Neuronal stem cell (in vitro differentiated cells): ENCODE measurements at regions not wholly inside any gene's neighbourhood (a gene's known extent, or its start where the extent isn't known, plus 50 kb on each side); places are given as distances from the start of the nearest gene placed in this dataset.

ENCODE experiments used
- DNase-seq: peaks from one replicate; pipeline ENCODE4 v3.0.0-alpha.2; 2013; ENCODE audit warnings: low spot score
- H2AFZ ChIP-seq: one replicate; pipeline ENCODE4 v1.6.1; 2013; ENCODE audit warnings: mild to moderate bottlenecking, low read length, inconsistent platforms
- H2AK5ac ChIP-seq: 2 replicates; pipeline ENCODE4 v1.6.1; 2013; ENCODE audit warnings: low read depth, mild to moderate bottlenecking, inconsistent platforms, low read length, moderate library complexity, mixed read lengths
- H2BK120ac ChIP-seq: 2 replicates; pipeline ENCODE4 v1.6.1; 2013; ENCODE audit warnings: low read depth, mild to moderate bottlenecking, inconsistent platforms, low read length, moderate library complexity, mixed read lengths
- H2BK12ac ChIP-seq: one replicate; pipeline ENCODE4 v1.6.1; 2013; ENCODE audit warnings: low read length, inconsistent platforms
- H2BK15ac ChIP-seq: 2 replicates; pipeline ENCODE4 v1.6.1; 2013; ENCODE audit warnings: mild to moderate bottlenecking, low read length, inconsistent platforms, mixed read lengths
- H2BK5ac ChIP-seq: one replicate; pipeline ENCODE4 v1.6.1; 2013; ENCODE audit warnings: inconsistent platforms, mild to moderate bottlenecking, low read length, moderate library complexity
- H3K14ac ChIP-seq: one replicate; pipeline ENCODE4 v1.6.1; 2013; ENCODE audit warnings: low read length, inconsistent platforms
- H3K18ac ChIP-seq: 2 replicates; pipeline ENCODE4 v1.6.1; 2013; ENCODE audit warnings: low read length, inconsistent platforms
- H3K23ac ChIP-seq: 2 replicates; pipeline ENCODE4 v1.6.1; 2013; ENCODE audit warnings: low read depth, mild to moderate bottlenecking, mixed read lengths, low read length, inconsistent platforms; ENCODE audit not compliant: poor library complexity
- H3K27ac ChIP-seq: replicated peaks from 3 replicates; pipeline ENCODE4 v1.5.1; 2013; ENCODE audit warnings: low read length, inconsistent platforms
- H3K27me3 ChIP-seq, 3 experiments: 2 replicates each; pipeline ENCODE4 v1.6.1; 2013; ENCODE audit warnings: low read length in 3 of 3, mild to moderate bottlenecking in 2 of 3, inconsistent platforms in 1 of 3, low read depth in 1 of 3, mixed read lengths in 1 of 3, moderate library complexity in 1 of 3; ENCODE audit not compliant: control insufficient read depth in 3 of 3, insufficient read depth in 3 of 3
- H3K36me3 ChIP-seq, 2 donors: replicated peaks in 1 of 2; 2 replicates each; pipeline ENCODE4 v1.6.1; 2013; ENCODE audit warnings: low read length in 2 of 2; ENCODE audit not compliant: control insufficient read depth in 2 of 2, insufficient read depth in 2 of 2
- H3K4ac ChIP-seq: 2 replicates; pipeline ENCODE4 v1.6.1; 2013; ENCODE audit warnings: inconsistent platforms, mild to moderate bottlenecking, low read length, moderate library complexity
- H3K4me1 ChIP-seq, 2 donors: 1 replicate in 1 of 2; 2 replicates in 1 of 2; pipeline ENCODE4 v1.6.1; 2013; ENCODE audit warnings: low read length in 2 of 2, low read depth in 1 of 2; ENCODE audit not compliant: control insufficient read depth in 2 of 2, insufficient read depth in 1 of 2
- H3K4me2 ChIP-seq: one replicate; pipeline ENCODE4 v1.6.1; 2013; ENCODE audit warnings: mild to moderate bottlenecking, low read length, inconsistent platforms; ENCODE audit not compliant: insufficient read depth, poor library complexity, severe bottlenecking
- H3K4me3 ChIP-seq, 2 donors: 2 replicates each; pipeline ENCODE4 v1.5.1; 2013; ENCODE audit warnings: low read length in 2 of 2, mild to moderate bottlenecking in 2 of 2, inconsistent platforms in 1 of 2, moderate library complexity in 1 of 2
- H3K79me1 ChIP-seq: one replicate; pipeline ENCODE4 v1.6.1; 2013; ENCODE audit warnings: low read depth, mild to moderate bottlenecking, inconsistent platforms, low read length, moderate library complexity
- H3K9ac ChIP-seq: one replicate; pipeline ENCODE4 v1.6.1; 2013; ENCODE audit warnings: mild to moderate bottlenecking, low read depth, low read length, inconsistent platforms; ENCODE audit not compliant: poor library complexity
- H3K9me3 ChIP-seq, 2 donors: replicated peaks in 1 of 2; 2 replicates each; pipeline versions ENCODE3 to v1.6.1; 2013; ENCODE audit warnings: low read length in 2 of 2, mild to moderate bottlenecking in 2 of 2, inconsistent platforms in 1 of 2, low read depth in 1 of 2, mixed read lengths in 1 of 2, moderate library complexity in 1 of 2; ENCODE audit not compliant: control insufficient read depth in 2 of 2, insufficient read depth in 1 of 2
- H4K8ac ChIP-seq: one replicate; pipeline ENCODE4 v1.6.1; 2013; ENCODE audit warnings: low read depth, mild to moderate bottlenecking, inconsistent platforms, low read length, moderate library complexity
- H4K91ac ChIP-seq: one replicate; pipeline ENCODE4 v1.6.1; 2013; ENCODE audit warnings: low read length, low read depth, mild to moderate bottlenecking, inconsistent platforms; ENCODE audit not compliant: poor library complexity
- WGBS, 2 donors: extraction: QIAGEN DNeasy Blood & Tissue Kit; methylation state at CpG; one replicate each; pipeline ENCODE4 v1.1.7; 2013; ENCODE audit warnings: missing lambda C conversion rate in 2 of 2, mixed read lengths in 1 of 2; ENCODE audit not compliant: insufficient read length in 2 of 2, insufficient replicate concordance in 1 of 2; ENCODE audit errors: extremely low coverage in 2 of 2; 5-methylcytosine and 5-hydroxymethylcytosine counted together

- H3K9ac ChIP-seq = no peak overlapping the region
- H2AFZ ChIP-seq = no peak overlapping the region
- no peak overlapping the region for H2AK5ac ChIP-seq
- H2BK5ac ChIP-seq = no peak overlapping the region
- no peak overlapping the region for H3K14ac ChIP-seq
- H4K91ac ChIP-seq = no peak overlapping the region
- no peak overlapping the region for H2BK120ac ChIP-seq
- no peak overlapping the region for H3K23ac ChIP-seq
- H3K27ac ChIP-seq = no peak overlapping the region
- DNase-seq = no peak
- H3K9me3 ChIP-seq = no peaks in the 10 kb centered on the region
- H2BK12ac ChIP-seq = no peak overlapping the region
- H3K79me1 ChIP-seq = no peaks in the 10 kb centered on the region
- no peak overlapping the region for H2BK15ac ChIP-seq
- no peaks in the 10 kb centered on the region for H3K36me3 ChIP-seq
- H3K18ac ChIP-seq = no peak overlapping the region
- no peak overlapping the region for H3K4me2 ChIP-seq
- H3K4me3 ChIP-seq = no peak overlapping the region
- no peak overlapping the region for H3K4ac ChIP-seq
- H4K8ac ChIP-seq = no peak overlapping the region
- H3K27me3 ChIP-seq = no peaks in the 10 kb centered on the region
- H3K4me1 ChIP-seq = peaks cover 4 to 10% of the 10 kb centered on the region in 2 donors
These were observed 288.2 kb upstream of the DIO3 start for GRCh38 chr14:101273091-101273490.

GRCh38 chr14:101276309-101277091 is 284.8 kb upstream of the DIO3 start:
- Histone ChIP-seq H3K14ac (no peak overlapping the region), H3K4me1 (peaks cover 4 to 10% of the 10 kb centered on the region in 2 donors), H3K27ac (no peak overlapping the region), H3K9me3 (peaks cover 0 to 4% of the 10 kb centered on the region in 2 donors), H2AK5ac (no peak overlapping the region), H2BK120ac (no peak overlapping the region), H2BK15ac (no peak overlapping the region), H3K4ac (no peak overlapping the region), H3K23ac (no peak overlapping the region), H3K4me2 (no peak overlapping the region), H3K4me3 (no peak overlapping the region), H2BK5ac (no peak overlapping the region), H4K8ac (no peak overlapping the region), H4K91ac (no peak overlapping the region), H2BK12ac (no peak overlapping the region), H3K79me1 (no peaks in the 10 kb centered on the region), H2AFZ (peak overlapping the region; percentile 13), H3K18ac (no peak overlapping the region), H3K27me3 (no peaks in the 10 kb centered on the region), H3K36me3 (no peaks in the 10 kb centered on the region), H3K9ac (no peak overlapping the region)
- DNase-seq = no peak
- no CpG with 5 or more reads among the region's 4 CpGs for WGBS, 2 donors

- peaks cover 0 to 4% of the 10 kb centered on the region in 2 donors for H3K9me3 ChIP-seq
- H2BK15ac ChIP-seq = no peak overlapping the region
- DNase-seq = no peak
- H2BK5ac ChIP-seq = no peak overlapping the region
- H2BK120ac ChIP-seq = no peak overlapping the region
- no peak overlapping the region for H3K4ac ChIP-seq
- no peak overlapping the region for H3K23ac ChIP-seq
- peaks cover 2 to 4% of the 10 kb centered on the region in 2 donors for H3K4me1 ChIP-seq
- H2BK12ac ChIP-seq = no peak overlapping the region
- WGBS, 2 donors = no CpG with 5 or more reads among the region's 3 CpGs
- H3K4me2 ChIP-seq = no peak overlapping the region
- no peak overlapping the region for H3K9ac ChIP-seq
- no peak overlapping the region for H3K14ac ChIP-seq
- no peak overlapping the region for H3K18ac ChIP-seq
- no peaks in the 10 kb centered on the region for H3K79me1 ChIP-seq
- H3K4me3 ChIP-seq = no peak overlapping the region
- H2AK5ac ChIP-seq = no peak overlapping the region
- no peaks in the 10 kb centered on the region for H3K27me3 ChIP-seq
- H3K36me3 ChIP-seq = no peaks in the 10 kb centered on the region
- H4K91ac ChIP-seq = no peak overlapping the region
- no peak overlapping the region for H4K8ac ChIP-seq
- H3K27ac ChIP-seq = no peak overlapping the region
- H2AFZ ChIP-seq = no peak overlapping the region
These were observed 278.9 kb upstream of the DIO3 start for GRCh38 chr14:101282418-101282817.

GRCh38 chr14:101284711-101285110 is 276.6 kb upstream of the DIO3 start:
- H4K91ac ChIP-seq = no peak overlapping the region
- H3K23ac ChIP-seq = no peak overlapping the region
- H3K9ac ChIP-seq = no peak overlapping the region
- no peak overlapping the region for H4K8ac ChIP-seq
- peaks cover 0 to 1% of the 10 kb centered on the region in 2 donors for H3K4me1 ChIP-seq
- H3K4me3 ChIP-seq = no peak overlapping the region
- no peaks in the 10 kb centered on the region for H3K9me3 ChIP-seq
- H2AFZ ChIP-seq = no peak overlapping the region
- no peak overlapping the region for H2BK120ac ChIP-seq
- H3K4me2 ChIP-seq = no peak overlapping the region
- no peak overlapping the region for H2BK12ac ChIP-seq
- H3K27me3 ChIP-seq = no peaks in the 10 kb centered on the region
- H3K36me3 ChIP-seq = no peaks in the 10 kb centered on the region
- no peak overlapping the region for H3K18ac ChIP-seq
- no peaks in the 10 kb centered on the region for H3K79me1 ChIP-seq
- DNase-seq = no peak
- no peak overlapping the region for H3K4ac ChIP-seq
- no CpG with 5 or more reads among the region's 3 CpGs for WGBS, 2 donors
- no peak overlapping the region for H3K14ac ChIP-seq
- no peak overlapping the region for H2BK15ac ChIP-seq
- H2AK5ac ChIP-seq = no peak overlapping the region
- no peak overlapping the region for H3K27ac ChIP-seq
- H2BK5ac ChIP-seq = no peak overlapping the region
